GM23248 (cell line): ENCODE measurements at regions not wholly inside any gene's neighbourhood (a gene's known extent, or its start where the extent isn't known, plus 50 kb on each side); places are given as distances from the start of the nearest gene placed in this dataset.

ENCODE experiments used
- EZH2 ChIP-seq: fragments of 200-600 bp; sonication (generic); IDR thresholded peaks from 2 replicates; pipeline ENCODE4 v1.6.1; 2018; ENCODE audit warnings: antibody characterized with exemption, mild to moderate bottlenecking; ENCODE audit not compliant: insufficient read depth, poor library complexity, severe bottlenecking
- EZH2phosphoT487 ChIP-seq: fragments of 200-600 bp; sonication (generic); IDR thresholded peaks from 2 replicates; pipeline ENCODE4 v1.6.1; 2018; ENCODE audit warnings: antibody characterized with exemption, moderate library complexity, mild to moderate bottlenecking, low read depth; ENCODE audit not compliant: insufficient read depth

DNA sequence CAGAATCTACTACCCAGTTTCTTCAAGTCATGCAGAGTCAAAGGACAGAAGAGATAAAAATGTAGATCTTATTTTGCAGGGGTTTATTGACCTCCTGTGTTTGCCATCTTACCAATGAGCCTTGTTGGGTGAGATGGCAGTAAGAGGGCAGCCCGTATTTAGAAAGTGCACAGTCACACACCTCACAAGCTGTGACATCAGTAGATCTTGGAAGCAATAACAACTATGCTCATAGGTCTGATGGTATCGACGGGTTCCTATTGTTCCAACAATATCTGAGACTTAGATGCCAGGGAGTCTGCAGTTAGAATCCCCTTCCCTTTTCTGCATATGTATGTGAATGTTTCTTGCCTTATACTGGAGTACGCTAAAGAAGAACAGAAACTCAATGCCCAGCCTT lies 189.0 kb upstream of the DYRK2 start:
- no peak for TF ChIP-seq EZH2
- TF ChIP-seq EZH2phosphoT487: no peak
